HepG2 (cell line): ENCODE measurements at regions not wholly inside any gene's neighbourhood (a gene's known extent, or its start where the extent isn't known, plus 50 kb on each side); places are given as distances from the start of the nearest gene placed in this dataset.

Experiments
- ATAC-seq: fragments of 200-7000 bp; cut with Tn5 transposase; 3 replicates; pipeline ENCODE4 v1.9.1; 2020; ENCODE audit warnings: mild to moderate bottlenecking, moderate library complexity
- BruUV-seq: library from RNA; stranded (reverse); fragments of 400-500 nt; replicated peaks from 2 replicates; lab custom pipeline; 2021; lab: Mats Ljungman, UMichigan
- CTCF ChIA-PET: fragments of 300-600 bp; formaldehyde crosslinking; extraction: SDS; loops from one replicate; lab custom pipeline; 2021; ENCODE audit warnings: low total read pairs, inconsistent platforms, low intra/inter-chr PET ratio; lab: Yijun Ruan, JAX
- POLR2A ChIA-PET: fragments of 350-600 bp; sonication (Branson Sonifier 250); formaldehyde crosslinking; loops from one replicate; lab custom pipeline; 2020; ENCODE audit warnings: antibody characterized with exemption, inconsistent platforms; lab: Yijun Ruan, JAX
- DNase-seq: peaks from one replicate; pipeline ENCODE4 v3.0.0-alpha.2; 2015; ENCODE audit warnings: low spot score
- FAIRE-seq: peaks from 3 replicates; lab custom pipeline; 2011; peaks lifted over from hg19 to GRCh38; lab: Jason Lieb, UNC
- H2AFZ ChIP-seq: one replicate; pipeline ENCODE4 v1.6.1; 2011; ENCODE audit warnings: low read length, inconsistent platforms
- H3K27ac ChIP-seq: fragments of 300-600 bp; 3 replicates; pipeline ENCODE4 v1.8.0; 2011; ENCODE audit warnings: mixed run types, mild to moderate bottlenecking, mixed read lengths, low read length, inconsistent platforms; ENCODE audit not compliant: insufficient read depth; ENCODE audit errors: extremely low read length
- H3K27me3 ChIP-seq, 2 experiments: fragments of 200-600 bp in 1 of 2; 2 replicates in 1 of 2; 3 replicates in 1 of 2; pipeline versions ENCODE4 v1.6.0 to v1.8.0; 2011; ENCODE audit warnings: low read length in 2 of 2, mild to moderate bottlenecking in 2 of 2, moderate library complexity in 2 of 2, inconsistent platforms in 1 of 2; ENCODE audit not compliant: insufficient read depth in 2 of 2, control insufficient read depth in 1 of 2
- H3K36me3 ChIP-seq, 2 experiments: fragments of 200-600 bp in 1 of 2; replicated peaks in 1 of 2; 2 replicates in 1 of 2; 3 replicates in 1 of 2; pipeline versions ENCODE4 v1.5.1 to v1.8.0; 2011; ENCODE audit warnings: low read length in 2 of 2, inconsistent platforms in 1 of 2; ENCODE audit not compliant: insufficient read depth in 2 of 2, control insufficient read depth in 1 of 2
- H3K4me1 ChIP-seq: 2 replicates; pipeline ENCODE4 v1.5.1; 2012; ENCODE audit warnings: low read length, inconsistent platforms; ENCODE audit not compliant: insufficient read depth
- H3K4me2 ChIP-seq: 2 replicates; pipeline ENCODE4 v1.6.0; 2011; ENCODE audit warnings: low read depth, low read length, inconsistent platforms
- H3K4me3 ChIP-seq, 3 experiments: fragments of 200-600 bp in 1 of 3; sonication (generic), shearing (Covaris generic) in 1 of 3; replicated peaks in 1 of 3; 2 replicates each; pipeline ENCODE4 v1.5.1; 2011 to 2016; ENCODE audit warnings: low read length in 3 of 3, inconsistent platforms in 2 of 3, low read depth in 2 of 3, mild to moderate bottlenecking in 2 of 3, control low read depth in 1 of 3, mixed read lengths in 1 of 3; ENCODE audit not compliant: insufficient read depth in 1 of 3
- H3K79me2 ChIP-seq: one replicate; pipeline ENCODE4 v1.6.1; 2011; ENCODE audit warnings: low read length, inconsistent platforms; ENCODE audit not compliant: insufficient read depth
- H3K9ac ChIP-seq: 2 replicates; pipeline ENCODE4 v1.6.0; 2011; ENCODE audit warnings: mild to moderate bottlenecking, low read depth, low read length, inconsistent platforms; ENCODE audit not compliant: insufficient read depth
- H3K9me3 ChIP-seq: 2 replicates; pipeline ENCODE4 v1.5.1; 2012; ENCODE audit warnings: mild to moderate bottlenecking, low read length
- H4K20me1 ChIP-seq: 2 replicates; pipeline ENCODE4 v1.6.0; 2011; ENCODE audit warnings: inconsistent platforms, mild to moderate bottlenecking, low read length, moderate library complexity; ENCODE audit not compliant: insufficient read depth
- FOXK1 ChIP-seq: sonication (generic); formaldehyde crosslinking; IDR thresholded peaks from 2 replicates; pipeline ENCODE4 v1.4.0; 2020; ENCODE audit warnings: low read depth, missing genetic modification reagents, borderline replicate concordance
- GTF3A ChIP-seq: sonication (generic); formaldehyde crosslinking; conservative IDR thresholded peaks from 2 replicates; pipeline ENCODE4 v1.4.0; 2020; ENCODE audit warnings: mild to moderate bottlenecking, missing genetic modification reagents
- HMG20A ChIP-seq: IDR thresholded peaks from 2 replicates; pipeline ENCODE4 v1.6.1; 2016; ENCODE audit warnings: borderline replicate concordance
- MAFF ChIP-seq: IDR thresholded peaks from 2 replicates; pipeline ENCODE4 v1.6.1; 2011; ENCODE audit warnings: low read depth, low read length, improper control_type of control experiment
- MAFK ChIP-seq, 2 experiments: IDR thresholded peaks in 1 of 2; conservative IDR thresholded peaks in 1 of 2; 2 replicates each; pipeline ENCODE4 v1.6.1; 2011; ENCODE audit warnings: improper control_type of control experiment in 2 of 2, low read length in 2 of 2
- NRL ChIP-seq: sonication (generic); formaldehyde crosslinking; IDR thresholded peaks from 2 replicates; pipeline ENCODE4 v1.5.0; 2020; ENCODE audit warnings: missing genetic modification reagents, mild to moderate bottlenecking, moderate library complexity, borderline replicate concordance
- PRMT3 ChIP-seq: sonication (generic); formaldehyde crosslinking; IDR thresholded peaks from 2 replicates; pipeline ENCODE4 v1.8.1; 2022; ENCODE audit warnings: low read depth, mild to moderate bottlenecking, moderate library complexity, missing genetic modification reagents, borderline replicate concordance
- ZFP90 ChIP-seq: sonication (generic); formaldehyde crosslinking; IDR thresholded peaks from 2 replicates; pipeline ENCODE4 v1.8.0; 2022; ENCODE audit warnings: missing genetic modification reagents, mild to moderate bottlenecking, inconsistent platforms, borderline replicate concordance
- ZNF598 ChIP-seq: sonication (generic); formaldehyde crosslinking; IDR thresholded peaks from 2 replicates; pipeline ENCODE4 v1.5.1; 2020; ENCODE audit warnings: mild to moderate bottlenecking, missing genetic modification reagents, borderline replicate concordance
- ZNF7 ChIP-seq: IDR thresholded peaks from 2 replicates; pipeline ENCODE4 v1.6.1; 2016; ENCODE audit warnings: missing biosample characterization, missing genetic modification reagents
- ZNF788 ChIP-seq: sonication (generic); formaldehyde crosslinking; IDR thresholded peaks from 2 replicates; pipeline ENCODE4 v1.5.0; 2020; ENCODE audit warnings: mild to moderate bottlenecking, missing genetic modification reagents, borderline replicate concordance
- in situ Hi-C: cut with HindIII; loops from 2 replicates; pipeline ENCODE4 v1.10.0; 2017; ENCODE audit warnings: low pct_unique_long_range_greater_than_20kb; ENCODE audit not compliant: extremely low pct_ligation_motif_present
- intact Hi-C: fragments of 100-400 bp; cut with micrococcal nuclease; formaldehyde crosslinking; loops from one replicate; pipeline ENCODE4 v1.10.0; 2022; ENCODE audit not compliant: unreplicated experiment
- TF ChIP-seq, protein P1 (sequence below): sonication (generic); formaldehyde crosslinking; IDR thresholded peaks from 2 replicates; pipeline ENCODE4 v1.8.0; 2023; ENCODE audit warnings: mild to moderate bottlenecking, missing genetic modification reagents
- TF ChIP-seq, protein P2 (sequence below): sonication (generic); formaldehyde crosslinking; IDR thresholded peaks from 2 replicates; pipeline ENCODE4 v1.5.0; 2020; ENCODE audit warnings: missing genetic modification reagents, mild to moderate bottlenecking, borderline replicate concordance

DNA sequence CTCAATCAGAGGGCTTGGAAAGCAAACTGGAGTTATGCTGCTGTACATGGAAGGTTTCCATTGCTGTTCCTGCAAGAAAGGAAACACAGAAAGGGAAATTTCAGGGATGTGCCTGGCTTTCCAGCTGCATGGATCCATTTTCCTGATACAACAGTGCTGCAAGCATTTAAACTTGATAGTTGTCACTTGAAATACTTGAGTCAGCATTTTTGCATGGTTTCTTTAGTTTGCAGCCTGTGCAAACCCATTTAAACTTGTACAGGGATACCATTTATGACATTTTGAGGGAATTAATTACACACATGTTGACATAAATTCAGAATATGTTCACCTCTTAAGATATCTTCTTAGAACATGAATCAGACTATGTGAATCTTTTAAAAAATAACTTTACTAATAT is 131.1 kb upstream of the RASGEF1B start:
- ATAC-seq (no peak), FAIRE-seq (no peak), DNase-seq (no peak)
- Histone ChIP-seq H3K4me3 (no peak overlapping the region), H3K4me1 (peaks cover 8% of the 10 kb centered on the region; the same call in 1 of the 2 replicates), H4K20me1 (no peaks in the 10 kb centered on the region), H3K9me3 (no peaks in the 10 kb centered on the region), H3K27ac (no peak overlapping the region), H3K27me3 (no peaks in the 10 kb centered on the region; a peak in 1 of 5 replicates), H3K9ac (no peak overlapping the region), H2AFZ (no peak overlapping the region), H3K4me2 (no peak overlapping the region), H3K36me3 (no peaks in the 10 kb centered on the region), H3K79me2 (no peaks in the 10 kb centered on the region)
- POLR2A ChIA-PET, result no interaction called here
- CTCF ChIA-PET, result no interaction called here
- in situ Hi-C loops, result no loop called here
- BruUV-seq, result no TSS peak
- intact Hi-C loops, result loop anchor here (1.0 kb wide), 1 partner anchor 36 kb away; no protein-coding TSS in a partner anchor
- TF ChIP-seq ZNF598 (no peak), PRMT3 (CRISPR knock-in tag) (no peak), GTF3A (no peak), MAFK (conservative IDR thresholded peaks at IDR 0.05 in 1 of 2, IDR thresholded peaks at IDR 0.05 in 1 of 2; ENCODE audit: low read length in 2 of 2) (peak; percentile 95 to 97), MAFF (peak; percentile 96), FOXK1 (CRISPR knock-in tag) (no peak), ZFP90 (CRISPR knock-in tag) (no peak), HMG20A (no peak), NRL (no peak), ZNF788 (CRISPR knock-in tag) (no peak), ZNF7 (no peak)
- TF ChIP-seq, protein P1, sequence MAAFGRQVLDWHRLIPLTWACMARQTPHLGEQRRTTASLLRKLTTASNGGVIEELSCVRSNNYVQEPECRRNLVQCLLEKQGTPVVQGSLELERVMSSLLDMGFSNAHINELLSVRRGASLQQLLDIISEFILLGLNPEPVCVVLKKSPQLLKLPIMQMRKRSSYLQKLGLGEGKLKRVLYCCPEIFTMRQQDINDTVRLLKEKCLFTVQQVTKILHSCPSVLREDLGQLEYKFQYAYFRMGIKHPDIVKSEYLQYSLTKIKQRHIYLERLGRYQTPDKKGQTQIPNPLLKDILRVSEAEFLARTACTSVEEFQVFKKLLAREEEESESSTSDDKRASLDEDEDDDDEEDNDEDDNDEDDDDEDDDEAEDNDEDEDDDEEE, result no peak
- TF ChIP-seq, protein P2, sequence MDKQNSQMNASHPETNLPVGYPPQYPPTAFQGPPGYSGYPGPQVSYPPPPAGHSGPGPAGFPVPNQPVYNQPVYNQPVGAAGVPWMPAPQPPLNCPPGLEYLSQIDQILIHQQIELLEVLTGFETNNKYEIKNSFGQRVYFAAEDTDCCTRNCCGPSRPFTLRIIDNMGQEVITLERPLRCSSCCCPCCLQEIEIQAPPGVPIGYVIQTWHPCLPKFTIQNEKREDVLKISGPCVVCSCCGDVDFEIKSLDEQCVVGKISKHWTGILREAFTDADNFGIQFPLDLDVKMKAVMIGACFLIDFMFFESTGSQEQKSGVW, result no peak
